T-helper 22 cell (primary cell): ENCODE measurements at regions not wholly inside any gene's neighbourhood (a gene's known extent, or its start where the extent isn't known, plus 50 kb on each side); places are given as distances from the start of the nearest gene placed in this dataset.
"Not testable (repeated sequence)": the region's sequence is repeated elsewhere in the genome, so short reads cannot be mapped to it uniquely, and the experiment has no call there.

Experiments used
- DNase-seq: peaks from one replicate; pipeline ENCODE4 v3.0.0-alpha.2; 2020; ENCODE audit warnings: low read depth

DNA sequence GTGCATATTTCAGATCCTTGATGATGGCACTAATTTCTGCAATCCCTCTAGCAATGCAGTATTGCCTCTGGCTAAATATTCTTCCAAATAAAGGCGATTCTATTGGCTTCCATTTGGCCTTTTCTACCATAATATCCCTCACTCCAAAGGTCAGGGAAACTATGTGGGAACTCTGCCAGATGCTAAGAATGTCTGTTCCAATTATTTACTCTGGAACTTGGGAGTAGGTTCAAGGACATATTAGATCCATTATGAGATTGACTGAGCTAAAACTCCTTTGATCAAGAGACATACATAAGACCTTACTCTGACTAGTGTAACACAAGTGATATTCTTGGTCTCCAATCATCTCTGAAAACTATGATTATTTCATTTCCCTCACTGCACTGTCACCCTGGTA, 674.5 kb upstream of the NECTIN3 start:
- DNase-seq, result no peak

DNA sequence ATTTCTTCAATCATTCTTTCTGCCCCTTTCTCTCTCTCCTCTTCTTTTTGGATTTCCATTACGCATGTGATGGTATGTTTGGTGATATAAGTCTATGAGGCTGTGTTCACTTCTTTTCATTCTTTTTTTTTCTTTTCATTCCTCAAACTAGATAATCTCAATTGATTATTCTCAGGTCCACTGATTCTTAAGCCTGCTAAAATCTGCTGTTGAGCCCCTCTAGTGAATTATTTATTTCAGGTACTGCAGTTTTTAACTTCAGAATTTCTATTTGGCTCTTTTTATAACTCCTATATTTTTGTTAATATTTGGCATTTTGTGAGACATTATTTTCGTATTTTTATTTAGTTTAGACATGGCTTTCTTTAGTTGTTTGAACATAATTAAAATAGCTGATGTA, 671.3 kb upstream of the NECTIN3 start:
- DNase-seq, result no peak

GRCh38 chr3:110405830-110406585, 665.6 kb upstream of the NECTIN3 start:
- no peak for DNase-seq

GRCh38 chr3:110413266-110413665, 658.4 kb upstream of the NECTIN3 start:
- no peak for DNase-seq

- no peak for DNase-seq
Observed at GRCh38 chr3:110413807-110414748, 657.5 kb upstream of the NECTIN3 start.

GRCh38 chr3:110414855-110415254, 656.8 kb upstream of the NECTIN3 start:
- DNase-seq, result no peak

- no peak for DNase-seq
Observed at GRCh38 chr3:110419096-110419495, 652.5 kb upstream of the NECTIN3 start.

DNA sequence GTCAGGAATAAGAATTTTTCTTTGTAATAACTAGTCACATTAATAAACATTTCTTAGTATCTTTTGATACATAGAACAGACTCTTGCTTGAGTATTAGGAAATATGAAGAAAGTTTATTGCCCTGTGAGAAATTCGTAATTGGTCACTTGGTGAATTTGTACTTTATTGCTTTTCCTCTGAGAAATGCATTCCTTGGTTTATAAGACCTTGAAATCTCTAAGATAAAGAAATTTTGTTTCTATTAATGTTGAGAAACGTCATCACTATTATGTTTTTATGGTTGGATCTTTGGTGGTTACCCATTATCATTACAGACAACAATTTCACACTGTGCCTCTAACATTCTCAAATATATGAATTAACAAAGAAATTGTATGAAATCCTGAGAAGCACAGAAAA, 652.0 kb upstream of the NECTIN3 start:
- no peak for DNase-seq

- DNase-seq, result no peak
Observed at GRCh38 chr3:110420158-110420641, 651.4 kb upstream of the NECTIN3 start.

GRCh38 chr3:110423276-110423675, 648.3 kb upstream of the NECTIN3 start:
- DNase-seq, result no peak

DNA sequence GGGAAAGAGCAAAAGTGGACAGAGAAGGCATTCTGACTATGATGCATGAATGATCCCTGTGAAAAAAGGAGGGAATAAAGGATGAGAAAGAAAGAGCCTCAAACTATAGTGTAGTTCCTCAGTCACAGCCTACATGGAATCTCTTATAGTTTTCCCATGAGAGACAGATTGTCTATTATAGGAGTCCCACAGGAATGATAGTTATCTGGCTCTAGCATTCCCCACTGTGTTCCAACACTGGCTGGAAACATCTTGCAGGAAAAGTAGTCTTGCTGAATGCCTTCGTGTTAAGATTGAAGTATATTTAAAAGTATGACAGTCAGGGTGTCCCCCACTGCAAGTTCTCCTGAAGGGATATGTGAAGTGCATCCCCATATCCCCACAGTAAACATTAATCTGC, 641.5 kb upstream of the NECTIN3 start:
- DNase-seq, result no peak

DNA sequence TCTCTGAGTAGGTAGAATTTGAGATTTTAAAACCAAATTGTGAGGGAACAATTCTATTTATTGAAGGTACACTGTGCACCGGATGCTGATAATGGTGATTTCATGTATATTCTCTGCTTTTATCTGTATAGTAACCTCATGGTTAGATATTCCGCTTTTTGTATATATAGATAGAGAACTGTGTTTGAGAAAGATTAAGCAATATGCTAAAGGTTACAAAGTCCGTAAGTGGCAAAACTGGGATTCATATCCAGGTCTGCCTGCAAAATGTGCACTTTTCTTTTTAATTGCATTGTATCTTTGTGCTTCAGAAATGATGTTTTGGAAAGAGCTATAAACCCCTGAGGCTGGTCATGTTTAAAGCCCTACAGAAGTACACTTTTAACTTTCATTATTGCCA, 635.4 kb upstream of the NECTIN3 start:
- DNase-seq, result no peak

DNA sequence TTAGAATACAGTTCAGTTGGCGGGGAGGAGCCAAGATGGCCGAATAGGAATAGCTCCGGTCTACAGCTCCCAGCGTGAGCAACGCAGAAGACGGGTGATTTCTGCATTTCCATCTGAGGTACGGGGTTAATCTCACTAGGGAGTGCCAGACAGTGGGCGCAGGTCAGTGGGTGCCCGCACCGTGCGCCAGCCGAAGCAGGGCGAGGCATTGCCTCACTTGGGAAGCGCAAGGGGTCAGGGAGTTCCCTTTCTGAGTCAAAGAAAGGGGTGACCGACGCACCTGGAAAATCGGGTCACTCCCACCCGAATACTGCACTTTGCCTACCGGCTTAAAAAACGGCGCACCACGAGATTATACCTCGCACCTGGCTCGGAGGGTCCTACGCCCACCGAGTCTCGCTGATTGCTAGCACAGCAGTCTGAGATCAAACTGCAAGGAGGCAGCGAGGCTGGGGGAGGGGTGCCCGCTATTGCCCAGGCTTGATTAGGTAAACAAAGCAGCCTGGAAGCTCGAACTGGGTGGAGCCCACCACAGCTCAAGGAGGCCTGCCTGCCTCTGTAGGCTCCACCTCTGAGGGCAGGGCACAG, 631.5 kb upstream of the NECTIN3 start:
- DNase-seq, result not testable (repeated sequence)

DNA sequence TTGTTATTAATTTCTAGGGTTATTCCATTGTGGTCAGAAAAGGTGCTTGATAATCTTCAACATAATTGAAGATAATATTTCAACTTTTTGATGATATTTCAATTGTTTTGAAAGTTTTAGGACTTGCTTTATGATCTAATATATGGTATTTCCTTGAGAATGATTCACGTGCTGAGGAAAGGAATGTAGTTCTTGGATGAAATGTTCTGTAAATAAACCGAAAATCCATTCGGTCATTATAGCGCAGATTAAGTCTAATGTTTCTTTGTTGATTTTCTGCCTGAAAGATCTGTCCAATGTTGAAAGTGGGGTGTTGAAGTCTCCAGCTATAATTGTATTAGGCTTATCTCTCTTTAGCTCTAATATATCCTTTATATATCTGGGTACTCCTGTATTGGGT, 617.5 kb upstream of the NECTIN3 start:
- no peak for DNase-seq

DNA sequence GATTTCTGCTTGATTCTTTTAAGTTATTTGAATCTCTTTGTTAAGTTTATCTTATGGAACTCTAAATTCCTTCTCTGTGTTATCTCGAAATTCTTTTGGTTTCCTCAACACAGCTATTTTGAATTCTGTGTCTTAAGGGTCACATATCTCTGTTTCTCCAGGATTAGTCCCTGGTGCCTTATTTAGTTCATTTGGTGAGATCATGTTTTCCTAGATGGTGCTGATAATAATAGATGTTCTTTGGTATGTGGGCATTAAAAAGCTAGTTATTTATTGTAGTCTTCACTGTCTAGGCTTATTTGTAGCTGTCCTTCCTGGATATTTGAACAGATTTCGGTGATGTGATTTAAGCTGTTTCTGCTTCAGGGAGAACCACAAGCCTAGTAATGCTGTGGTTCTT, 615.6 kb upstream of the NECTIN3 start:
- no peak for DNase-seq

- no peak for DNase-seq
Observed at GRCh38 chr3:110456438-110457138, 615.0 kb upstream of the NECTIN3 start.

DNA sequence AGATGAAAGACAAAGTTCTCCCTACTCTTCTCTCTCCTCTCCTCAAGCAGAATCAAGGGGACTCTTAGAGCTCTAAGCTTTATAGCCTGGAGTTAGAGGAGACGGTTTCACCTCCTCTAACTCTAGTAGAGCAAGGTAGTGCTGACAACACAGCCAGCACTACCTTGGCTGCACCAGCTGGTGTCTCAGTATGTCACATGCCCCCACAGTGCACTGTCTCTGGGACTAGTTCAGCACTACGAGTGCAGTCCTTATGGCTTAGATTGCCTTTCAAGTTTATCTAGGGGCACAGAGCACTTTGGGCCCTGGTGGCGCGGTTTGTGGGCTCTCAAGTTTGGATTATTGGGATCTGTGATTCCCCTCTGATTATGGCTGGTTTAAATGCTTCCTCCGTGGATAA, 614.1 kb upstream of the NECTIN3 start:
- no peak for DNase-seq

GRCh38 chr3:110459021-110459420, 612.6 kb upstream of the NECTIN3 start:
- no peak for DNase-seq

DNA sequence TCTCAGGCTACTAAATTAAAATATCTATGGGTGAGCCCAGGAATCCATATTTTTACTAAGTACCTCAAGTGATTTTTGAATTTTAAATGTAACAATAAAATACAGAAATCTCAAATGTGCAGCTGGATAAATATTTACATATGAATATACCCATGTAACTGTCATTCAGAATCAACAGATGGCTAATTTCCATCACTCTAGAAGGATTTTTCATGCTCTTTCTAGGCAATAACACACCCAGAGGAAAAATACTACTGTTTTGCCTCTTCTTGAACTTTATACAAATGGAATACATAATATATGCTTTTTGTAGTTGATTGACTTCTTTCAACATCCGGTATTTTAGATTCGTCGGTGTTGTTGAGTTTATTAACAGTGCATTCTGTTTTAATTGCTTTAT, 601.3 kb upstream of the NECTIN3 start:
- no peak for DNase-seq

- DNase-seq, result no peak
Observed at GRCh38 chr3:110473405-110473804, 598.2 kb upstream of the NECTIN3 start.

- no peak for DNase-seq
Observed at GRCh38 chr3:110474397-110474796, 597.2 kb upstream of the NECTIN3 start.
